22Rv1 (cell line): ENCODE measurements at regions not wholly inside any gene's neighbourhood (a gene's known extent, or its start where the extent isn't known, plus 50 kb on each side); places are given as distances from the start of the nearest gene placed in this dataset.
"Not testable (repeated sequence)": the region's sequence is repeated elsewhere in the genome, so short reads cannot be mapped to it uniquely, and the experiment has no call there.

Source experiments
- ZFX ChIP-seq: fragments of 450-650 bp; IDR thresholded peaks from 2 replicates; pipeline ENCODE4 v1.6.1; 2017; ENCODE audit warnings: antibody characterized with exemption, borderline replicate concordance
- TF ChIP-seq, protein P1 (sequence below): fragments of 450-650 bp; IDR thresholded peaks from 2 replicates; pipeline ENCODE4 v1.5.1; 2017; ENCODE audit warnings: mild to moderate bottlenecking

- TF ChIP-seq, protein P1, sequence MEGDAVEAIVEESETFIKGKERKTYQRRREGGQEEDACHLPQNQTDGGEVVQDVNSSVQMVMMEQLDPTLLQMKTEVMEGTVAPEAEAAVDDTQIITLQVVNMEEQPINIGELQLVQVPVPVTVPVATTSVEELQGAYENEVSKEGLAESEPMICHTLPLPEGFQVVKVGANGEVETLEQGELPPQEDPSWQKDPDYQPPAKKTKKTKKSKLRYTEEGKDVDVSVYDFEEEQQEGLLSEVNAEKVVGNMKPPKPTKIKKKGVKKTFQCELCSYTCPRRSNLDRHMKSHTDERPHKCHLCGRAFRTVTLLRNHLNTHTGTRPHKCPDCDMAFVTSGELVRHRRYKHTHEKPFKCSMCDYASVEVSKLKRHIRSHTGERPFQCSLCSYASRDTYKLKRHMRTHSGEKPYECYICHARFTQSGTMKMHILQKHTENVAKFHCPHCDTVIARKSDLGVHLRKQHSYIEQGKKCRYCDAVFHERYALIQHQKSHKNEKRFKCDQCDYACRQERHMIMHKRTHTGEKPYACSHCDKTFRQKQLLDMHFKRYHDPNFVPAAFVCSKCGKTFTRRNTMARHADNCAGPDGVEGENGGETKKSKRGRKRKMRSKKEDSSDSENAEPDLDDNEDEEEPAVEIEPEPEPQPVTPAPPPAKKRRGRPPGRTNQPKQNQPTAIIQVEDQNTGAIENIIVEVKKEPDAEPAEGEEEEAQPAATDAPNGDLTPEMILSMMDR = not testable (repeated sequence)
- not testable (repeated sequence) for TF ChIP-seq ZFX
Measured at GRCh38 chr20:40911152-40911551, 117.5 kb upstream of the TOP1 start.
